Non-pigmented ciliary epithelial cell (primary cell): ENCODE measurements at regions not wholly inside any gene's neighbourhood (a gene's known extent, or its start where the extent isn't known, plus 50 kb on each side); places are given as distances from the start of the nearest gene placed in this dataset.
"Not testable (repeated sequence)": the region's sequence is repeated elsewhere in the genome, so short reads cannot be mapped to it uniquely, and the experiment has no call there.

Experiments
- DNase-seq: peaks from one replicate; pipeline ENCODE4 v3.0.0-alpha.2; 2010; ENCODE audit warnings: low read depth

DNA sequence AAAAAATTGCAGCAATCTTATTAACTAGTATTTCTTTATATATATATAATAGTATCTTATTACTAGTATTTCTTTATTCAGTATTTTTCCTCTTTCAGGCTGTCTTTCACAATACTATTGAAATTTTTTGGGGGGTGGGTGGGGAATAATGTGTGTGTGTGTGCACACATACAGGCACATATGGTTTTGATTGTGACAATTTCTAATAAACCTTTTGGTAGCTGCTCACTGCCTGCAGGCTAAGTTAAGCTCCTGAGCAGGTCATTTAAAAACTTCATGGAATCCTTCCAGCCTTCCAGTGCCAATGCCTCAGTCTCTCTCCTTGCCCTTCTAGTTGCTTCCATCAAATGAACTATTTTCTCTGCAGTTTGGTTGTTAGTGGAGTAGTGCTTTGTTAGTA lies 490.1 kb downstream of the PCNX1 start:
- DNase-seq, result no peak

DNA sequence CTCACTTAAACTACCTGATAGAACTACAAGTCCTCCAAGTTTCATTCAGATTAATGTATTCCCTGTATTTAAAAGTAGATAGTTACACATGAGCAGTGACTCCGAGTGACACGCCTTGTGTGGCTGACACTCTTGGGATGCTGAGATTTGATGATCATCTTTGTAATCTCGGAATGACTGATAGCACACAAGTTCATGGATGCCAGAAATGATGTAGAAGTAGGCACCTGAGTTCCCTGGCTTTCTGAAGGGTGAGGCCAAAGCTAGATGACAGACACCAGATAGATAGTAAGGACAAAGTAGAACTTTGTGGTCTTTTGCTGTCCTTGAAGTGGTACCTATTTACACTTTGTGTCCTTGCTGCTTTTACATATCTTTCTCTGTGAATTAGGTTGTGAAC lies 491.2 kb downstream of the PCNX1 start:
- DNase-seq, result no peak

GRCh38 chr14:71399057-71399487 lies 491.8 kb downstream of the PCNX1 start:
- DNase-seq, result no peak

- no peak for DNase-seq
Observed at GRCh38 chr14:71400871-71401321, 493.6 kb downstream of the PCNX1 start.

DNA sequence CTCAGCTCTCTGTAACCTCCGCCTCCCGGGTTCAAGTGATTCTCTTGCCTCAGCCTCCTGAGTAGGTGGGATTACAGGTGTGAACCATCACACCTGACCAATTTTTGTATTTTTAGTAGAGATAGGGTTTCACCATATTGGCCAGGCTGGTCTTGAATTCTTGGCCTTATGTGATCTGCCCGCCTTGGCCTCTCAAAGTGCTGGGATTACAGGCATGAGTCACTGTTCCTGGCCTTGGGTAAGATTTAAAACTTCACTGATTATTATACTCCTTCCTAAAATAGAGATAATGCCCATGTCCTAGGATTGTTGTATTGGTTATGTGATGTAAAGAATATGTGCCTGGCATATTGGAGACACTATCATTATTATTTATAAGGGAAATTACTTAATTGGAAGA lies 495.2 kb downstream of the PCNX1 start:
- not testable (repeated sequence) for DNase-seq

GRCh38 chr14:71403656-71404055 lies 496.4 kb downstream of the PCNX1 start:
- DNase-seq, result no peak

DNA sequence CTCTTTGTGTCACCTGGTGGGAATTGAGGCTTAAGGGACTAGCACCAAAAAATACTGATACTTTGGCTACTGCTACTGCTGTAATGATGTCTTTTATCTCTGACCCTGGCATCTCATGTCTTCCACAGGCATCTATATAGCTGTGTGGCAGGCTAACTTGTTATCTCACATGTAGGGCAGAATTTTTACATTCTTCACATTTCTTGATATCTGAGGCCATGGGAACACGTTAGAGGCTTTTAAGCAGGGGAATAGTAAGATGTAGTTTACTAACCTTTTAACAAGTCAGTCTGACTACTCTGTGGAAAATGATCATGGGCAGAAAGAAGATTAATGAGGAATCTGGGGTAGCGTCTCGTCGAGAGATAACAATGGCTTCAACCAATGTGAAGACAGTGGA lies 498.4 kb downstream of the PCNX1 start:
- DNase-seq, result no peak

DNA sequence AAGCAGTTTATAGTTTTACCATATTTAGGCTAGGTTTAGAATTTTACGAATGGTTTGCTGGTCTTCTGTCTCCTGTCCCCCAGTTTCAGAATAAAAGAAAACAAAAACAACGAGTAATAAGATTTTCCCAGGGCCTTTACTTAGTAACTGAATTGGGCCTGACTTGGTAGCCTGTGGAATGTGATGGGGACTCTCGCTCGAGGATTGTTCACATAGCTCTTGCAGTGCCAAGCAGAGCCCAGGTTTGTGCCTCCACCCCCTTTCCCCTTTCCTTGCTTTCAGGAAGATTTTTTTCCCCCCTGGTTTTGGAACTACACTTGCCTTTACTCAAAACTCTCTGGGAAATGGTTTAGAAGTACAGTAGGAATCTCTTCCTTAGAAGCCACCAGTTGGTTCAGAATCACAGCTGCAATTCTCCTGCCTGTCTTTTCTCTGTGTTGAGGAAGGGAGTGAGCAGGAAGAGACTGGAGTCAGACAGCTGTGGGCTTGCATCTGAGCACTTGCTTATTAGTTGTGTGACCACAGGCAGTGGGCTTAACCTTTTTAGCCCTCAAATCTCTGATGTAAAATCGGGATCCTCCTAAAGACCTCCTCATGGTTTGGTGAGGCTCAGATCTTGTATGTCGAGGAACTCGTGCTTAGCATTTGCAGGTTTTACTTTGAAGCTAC lies 501.2 kb downstream of the PCNX1 start:
- no peak for DNase-seq

DNA sequence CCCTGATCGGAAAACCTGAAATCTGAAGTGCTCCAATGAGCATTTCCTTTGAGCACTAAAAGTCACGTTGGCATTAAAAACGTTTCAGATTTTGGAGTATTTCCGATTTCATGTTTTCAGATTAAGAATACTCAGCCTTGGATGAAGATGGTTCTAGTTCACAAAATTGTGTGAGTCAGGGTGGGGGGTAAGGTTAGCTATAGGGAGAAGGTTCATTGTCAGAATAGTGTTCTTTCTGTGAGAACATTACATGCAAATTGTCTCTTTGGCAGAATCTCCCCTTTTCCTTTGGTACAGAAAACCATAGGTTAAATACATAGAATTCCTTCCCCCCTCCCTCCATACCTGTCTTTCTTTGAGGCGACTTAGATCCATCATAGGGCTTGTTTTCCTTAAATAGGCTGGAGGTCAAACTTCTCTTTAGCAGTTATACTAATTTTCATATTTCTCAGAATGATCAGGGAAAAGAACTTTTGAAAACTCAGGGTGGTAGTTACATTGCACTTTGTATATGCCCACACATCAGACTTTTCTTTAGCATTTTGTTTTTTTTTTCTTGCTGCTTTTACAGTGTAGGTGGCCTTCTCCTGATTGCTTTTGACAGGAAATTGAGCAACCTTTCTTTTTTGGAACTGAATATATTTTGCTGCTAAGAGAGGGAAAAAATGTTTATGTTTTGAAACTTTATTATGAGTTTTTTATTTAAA lies 503.5 kb downstream of the PCNX1 start:
- no peak for DNase-seq

DNA sequence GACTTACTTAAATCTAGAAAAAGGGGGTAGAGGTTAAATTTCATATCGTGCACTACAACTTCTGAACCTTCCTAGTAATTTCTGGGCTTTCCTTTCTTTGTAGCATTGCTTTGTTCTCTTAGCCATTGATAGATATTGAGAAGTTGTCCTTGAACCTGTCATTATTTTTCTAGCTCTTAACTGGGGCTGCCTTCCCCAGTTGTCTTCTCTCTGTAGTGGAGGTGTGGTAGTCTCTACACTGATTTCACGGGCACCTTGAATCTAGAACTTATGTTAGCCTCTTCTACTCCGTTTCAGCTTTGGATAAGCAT lies 504.0 kb downstream of the PCNX1 start:
- no peak for DNase-seq

DNA sequence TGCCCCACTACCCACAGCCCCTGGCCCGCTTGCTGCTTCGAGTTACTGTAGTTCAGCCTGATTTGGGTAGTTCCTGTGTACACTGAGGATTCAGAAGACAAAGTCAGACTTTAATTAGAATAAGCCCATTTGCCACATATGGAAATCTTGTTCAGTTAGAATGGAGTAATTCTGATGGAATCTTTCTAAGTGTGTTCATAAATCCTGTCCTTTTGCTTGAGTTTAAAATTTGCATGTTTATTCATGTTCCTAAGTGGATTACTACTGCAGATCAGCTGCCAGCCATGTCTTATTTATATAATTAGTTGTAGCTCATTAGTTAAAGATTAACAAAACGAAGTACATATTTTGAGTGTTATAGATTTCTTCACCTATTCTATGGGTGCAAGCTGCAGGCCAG lies 504.5 kb downstream of the PCNX1 start:
- DNase-seq, result no peak

- DNase-seq, result no peak
Observed at GRCh38 chr14:71414631-71415403, 507.6 kb downstream of the PCNX1 start.

DNA sequence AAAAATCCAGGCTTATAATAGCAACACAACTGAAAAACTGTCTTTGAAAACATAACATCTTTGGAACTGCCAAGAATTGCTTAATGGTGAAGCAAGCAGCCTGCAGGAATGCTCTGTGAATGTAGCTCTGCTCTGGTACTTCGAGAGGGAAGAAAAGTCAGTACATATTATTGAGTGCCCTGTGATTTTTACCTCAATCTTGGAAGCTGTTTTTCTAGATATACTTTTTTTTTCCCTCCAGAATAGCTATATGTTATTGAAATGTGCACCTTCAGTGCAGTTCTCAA lies 508.1 kb downstream of the PCNX1 start:
- no peak for DNase-seq

GRCh38 chr14:71416392-71416791 lies 509.1 kb downstream of the PCNX1 start:
- no peak for DNase-seq

DNA sequence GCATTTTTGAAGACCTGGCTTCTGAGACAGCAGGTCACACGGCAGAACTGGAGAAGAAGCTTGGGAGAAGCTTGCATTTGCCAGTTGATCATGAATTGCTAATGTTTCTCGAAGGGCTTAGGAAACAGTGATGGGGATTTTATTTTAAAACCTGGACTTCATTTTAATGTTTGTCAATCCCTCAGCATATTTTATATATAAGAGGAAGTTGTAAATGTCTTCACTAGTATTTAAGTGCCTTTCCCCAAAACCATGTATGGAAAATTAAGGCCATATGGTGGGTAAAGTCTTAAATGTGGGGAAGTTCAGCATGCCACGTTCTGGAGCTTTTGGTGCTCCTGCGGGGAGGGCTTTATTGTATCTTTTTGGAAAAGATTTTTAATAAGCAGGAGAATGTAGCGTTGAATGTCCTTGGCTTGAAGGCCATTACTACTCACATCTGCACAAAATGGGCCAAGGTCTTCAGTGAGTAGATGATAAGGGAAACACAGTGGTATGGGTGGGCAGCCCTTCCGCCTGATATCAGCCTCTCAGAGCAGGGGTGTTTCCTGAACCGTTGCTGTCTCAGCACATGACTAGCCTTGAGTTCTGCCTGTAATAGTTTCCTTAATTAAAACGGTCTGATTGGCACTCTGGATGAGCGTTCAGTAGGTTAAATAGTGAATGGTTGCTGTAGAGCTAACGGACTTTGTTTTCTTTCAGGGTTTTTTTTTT lies 511.4 kb downstream of the PCNX1 start:
- no peak for DNase-seq

- DNase-seq, result no peak
Observed at GRCh38 chr14:71423481-71423880, 508.7 kb upstream of the RGS6 start.

DNA sequence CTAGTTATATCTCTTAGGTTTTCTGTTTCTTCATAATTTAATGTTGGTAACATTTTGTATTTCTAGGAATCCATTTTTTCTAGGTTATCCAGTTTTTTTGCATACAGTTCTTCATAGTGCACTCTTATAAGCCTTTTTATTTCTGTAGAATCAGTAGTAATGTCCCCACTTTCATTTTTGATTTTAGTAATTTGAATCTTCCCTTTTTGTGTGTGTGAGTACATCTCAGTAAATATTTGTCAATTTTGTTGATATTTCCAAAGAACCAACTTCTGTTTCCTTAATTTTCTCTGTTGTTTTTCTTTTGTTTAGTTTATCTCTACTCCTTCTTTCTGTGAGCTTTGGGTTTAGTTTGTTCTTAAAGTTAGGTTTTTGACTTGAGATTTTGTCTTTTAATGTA lies 507.3 kb upstream of the RGS6 start:
- no peak for DNase-seq

- no peak for DNase-seq
Observed at GRCh38 chr14:71426001-71426400, 506.2 kb upstream of the RGS6 start.

DNA sequence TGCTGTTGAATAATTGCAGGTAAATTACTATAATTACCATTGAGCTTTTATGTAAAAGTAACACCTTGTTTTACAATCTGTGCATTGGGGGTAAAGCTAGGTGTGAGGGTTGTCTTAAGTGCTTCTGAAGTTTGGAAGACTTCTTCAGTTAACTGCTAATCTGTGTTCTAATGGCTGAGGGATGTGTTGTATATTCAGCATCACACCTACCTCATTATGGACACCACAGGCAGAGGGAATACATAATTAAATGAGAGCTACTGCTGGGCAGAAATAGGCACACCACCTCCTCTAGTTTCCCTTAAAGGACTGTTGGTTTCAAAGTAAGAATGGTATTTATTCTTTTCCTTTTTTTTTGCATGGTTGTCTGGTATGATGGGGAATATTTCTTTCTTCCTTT lies 502.3 kb upstream of the RGS6 start:
- no peak for DNase-seq

GRCh38 chr14:71430321-71430677 lies 501.9 kb upstream of the RGS6 start:
- DNase-seq, result no peak

DNA sequence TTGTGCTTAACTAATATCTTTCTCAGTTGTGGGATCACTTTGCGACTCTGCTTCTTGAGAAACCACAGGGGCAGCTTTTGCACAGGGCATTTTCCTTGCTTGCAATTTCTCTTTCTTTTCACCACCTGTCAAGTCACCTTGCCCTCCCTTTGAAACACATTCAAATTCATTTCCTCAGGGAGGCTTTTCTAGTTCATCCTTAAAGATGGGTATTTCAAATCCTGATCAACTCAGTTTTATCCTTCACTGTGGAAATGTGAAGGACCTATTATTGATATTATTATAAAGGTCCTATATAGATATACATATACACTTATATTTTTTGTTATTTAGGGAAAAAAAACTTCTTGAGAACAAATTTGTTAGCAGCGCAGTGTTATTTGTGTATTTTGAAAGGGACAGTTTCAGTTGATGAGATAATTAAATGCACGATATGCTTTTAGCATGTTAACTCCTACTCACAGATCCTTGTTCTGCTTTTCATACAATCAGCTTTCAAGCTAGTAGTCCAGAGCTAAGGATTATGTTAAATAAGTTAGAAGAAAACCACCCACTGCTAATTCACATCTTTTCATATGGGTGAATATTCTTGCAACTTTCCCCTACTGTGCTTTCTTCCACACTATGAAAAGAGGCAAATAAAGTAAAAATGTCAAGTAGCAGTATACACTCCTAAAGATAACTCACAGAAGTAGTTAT lies 501.4 kb upstream of the RGS6 start:
- no peak for DNase-seq
